ENCODE measurements at regions not wholly inside any gene's neighbourhood (a gene's known extent, or its start where the extent isn't known, plus 50 kb on each side); places are given as distances from the start of the nearest gene placed in this dataset.
"Not testable (repeated sequence)": the region's sequence is repeated elsewhere in the genome, so short reads cannot be mapped to it uniquely, and the experiment has no call there.

GRCh38 chr1:234915924-234916675 is 212.5 kb downstream of the TOMM20 start:
- no peak for DNase-seq

- DNase-seq: no peak
These were observed 213.9 kb downstream of the TOMM20 start for GRCh38 chr1:234914606-234915290.

- DNase-seq: no peak
These were observed 214.9 kb downstream of the TOMM20 start for GRCh38 chr1:234913771-234914170.

GRCh38 chr1:234913278-234913649 is 215.4 kb downstream of the TOMM20 start:
- DNase-seq: no peak

GRCh38 chr1:234912548-234913277 is 215.9 kb downstream of the TOMM20 start:
- no peak for DNase-seq

GRCh38 chr1:234911787-234912186 is 216.8 kb downstream of the TOMM20 start:
- no peak for DNase-seq

- DNase-seq: not testable (repeated sequence)
These were observed 217.5 kb downstream of the TOMM20 start for GRCh38 chr1:234911136-234911535.

GRCh38 chr1:234909851-234910250 is 218.8 kb downstream of the TOMM20 start:
- DNase-seq: no peak

- no peak for DNase-seq
These were observed 219.3 kb downstream of the TOMM20 start for GRCh38 chr1:234909307-234909810.

- DNase-seq: no peak
These were observed 220.1 kb downstream of the TOMM20 start for GRCh38 chr1:234908571-234908970.

- no peak for DNase-seq
These were observed 220.7 kb downstream of the TOMM20 start for GRCh38 chr1:234907940-234908405.

- DNase-seq: no peak
These were observed 221.3 kb downstream of the TOMM20 start for GRCh38 chr1:234907208-234907939.

- DNase-seq: no peak
These were observed 222.0 kb downstream of the TOMM20 start for GRCh38 chr1:234906654-234907053.

- no peak for DNase-seq
These were observed 225.7 kb downstream of the TOMM20 start for GRCh38 chr1:234902774-234903547.

GRCh38 chr1:234901491-234902049 is 227.1 kb downstream of the TOMM20 start:
- no peak for DNase-seq

GRCh38 chr1:234900595-234900994 is 228.0 kb downstream of the TOMM20 start:
- DNase-seq: no peak

GRCh38 chr1:234899730-234900072 is 228.9 kb downstream of the TOMM20 start:
- no peak for DNase-seq

GRCh38 chr1:234899041-234899729 is 229.5 kb downstream of the TOMM20 start:
- no peak for DNase-seq

- DNase-seq: no peak
These were observed 230.1 kb downstream of the TOMM20 start for GRCh38 chr1:234898455-234899033.

GRCh38 chr1:234897754-234898454 is 230.7 kb downstream of the TOMM20 start:
- DNase-seq: no peak
